Cardiac muscle cell (in vitro differentiated cells and primary cell): ENCODE measurements at regions not wholly inside any gene's neighbourhood (a gene's known extent, or its start where the extent isn't known, plus 50 kb on each side); places are given as distances from the start of the nearest gene placed in this dataset.

Source experiments
- DNase-seq, 2 donors: peaks; one replicate each; pipeline versions ENCODE4 v3.0.0 to v3.0.0-alpha.2; 2010 to 2017; ENCODE audit warnings: low read depth in 1 of 2, low spot score in 1 of 2
- H3K27ac ChIP-seq: fragments of 200-600 bp; sonication (generic); 2 replicates; pipeline ENCODE4 v1.5.1; 2016
- H3K27me3 ChIP-seq: fragments of 200-600 bp; sonication (generic); 2 replicates; pipeline ENCODE4 v1.6.0; 2016; ENCODE audit warnings: control low read depth
- H3K36me3 ChIP-seq: fragments of 200-600 bp; sonication (generic); 2 replicates; pipeline ENCODE4 v1.5.1; 2016; ENCODE audit warnings: control low read depth
- H3K4me1 ChIP-seq: fragments of 200-600 bp; sonication (generic); 2 replicates; pipeline ENCODE4 v1.8.1; 2017; ENCODE audit warnings: low read depth, mild to moderate bottlenecking, mixed run types
- H3K4me3 ChIP-seq: fragments of 200-600 bp; sonication (generic); 2 replicates; pipeline ENCODE4 v1.5.1; 2016; ENCODE audit warnings: mild to moderate bottlenecking
- H3K9me3 ChIP-seq: fragments of 200-600 bp; sonication (generic); 2 replicates; pipeline ENCODE4 v1.5.1; 2017; ENCODE audit warnings: low read depth, mild to moderate bottlenecking, control low read depth
- CTCF ChIP-seq: IDR thresholded peaks from 2 replicates; pipeline ENCODE4 v1.5.1; 2012; ENCODE audit warnings: low read depth, mild to moderate bottlenecking, low read length

DNA sequence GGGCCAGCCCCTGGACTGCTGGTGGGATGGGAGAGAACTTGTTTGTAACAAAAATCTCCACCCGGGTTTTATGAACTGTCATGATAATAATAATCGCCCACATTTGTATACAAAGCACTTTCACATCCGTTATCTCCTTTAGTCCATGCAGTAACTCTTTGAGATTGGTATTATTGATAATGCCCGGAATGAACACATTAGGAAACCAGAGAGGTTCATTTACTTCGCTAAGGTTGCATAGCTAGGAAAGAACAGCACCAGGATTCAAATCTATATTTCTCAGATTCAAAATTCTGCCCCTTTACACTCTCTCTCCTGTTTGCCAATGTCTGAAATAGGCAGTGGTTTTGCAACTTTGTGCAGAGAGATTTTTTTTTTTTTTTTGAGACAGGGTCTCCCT is 131.4 kb downstream of the FOXD2 start:
- no peak for TF ChIP-seq CTCF
- H3K27me3 ChIP-seq: no peaks in the 10 kb centered on the region
- peaks cover 6% of the 10 kb centered on the region for H3K4me1 ChIP-seq
- H3K4me3 ChIP-seq: no peak overlapping the region
- H3K36me3 ChIP-seq: no peaks in the 10 kb centered on the region
- H3K9me3 ChIP-seq: no peaks in the 10 kb centered on the region
- no peak overlapping the region for H3K27ac ChIP-seq
- no peak for DNase-seq

GRCh38 chr1:47569681-47570470 is 132.0 kb downstream of the FOXD2 start:
- no peaks in the 10 kb centered on the region for H3K27me3 ChIP-seq
- TF ChIP-seq CTCF: peak; percentile 61
- peaks cover 6% of the 10 kb centered on the region for H3K4me1 ChIP-seq
- H3K9me3 ChIP-seq: no peaks in the 10 kb centered on the region
- peak; percentile 74 to 89 for DNase-seq
- H3K27ac ChIP-seq: no peak overlapping the region
- no peak overlapping the region for H3K4me3 ChIP-seq
- H3K36me3 ChIP-seq: no peaks in the 10 kb centered on the region

GRCh38 chr1:47571161-47571560 is 133.3 kb downstream of the FOXD2 start:
- Histone ChIP-seq H3K4me1 (peaks cover 6% of the 10 kb centered on the region), H3K36me3 (no peaks in the 10 kb centered on the region), H3K27ac (no peak overlapping the region), H3K4me3 (no peak overlapping the region), H3K27me3 (no peaks in the 10 kb centered on the region), H3K9me3 (no peaks in the 10 kb centered on the region)
- no peak for DNase-seq
- TF ChIP-seq CTCF: no peak

- no peaks in the 10 kb centered on the region for H3K9me3 ChIP-seq
- TF ChIP-seq CTCF: no peak
- no peak overlapping the region for H3K27ac ChIP-seq
- no peak overlapping the region for H3K4me3 ChIP-seq
- no peak for DNase-seq
- no peaks in the 10 kb centered on the region for H3K36me3 ChIP-seq
- no peaks in the 10 kb centered on the region for H3K27me3 ChIP-seq
- peaks cover 6% of the 10 kb centered on the region for H3K4me1 ChIP-seq
Observed at GRCh38 chr1:47571952-47572351, 134.1 kb downstream of the FOXD2 start.

- Histone ChIP-seq H3K4me3 (no peak overlapping the region), H3K9me3 (no peaks in the 10 kb centered on the region), H3K27me3 (no peaks in the 10 kb centered on the region), H3K4me1 (peaks cover 6% of the 10 kb centered on the region), H3K27ac (no peak overlapping the region), H3K36me3 (no peaks in the 10 kb centered on the region)
- no peak for TF ChIP-seq CTCF
- DNase-seq: peak in 1 of 2 donors; percentile 53
Observed at GRCh38 chr1:47572731-47573430, 135.0 kb downstream of the FOXD2 start.
